H9 (cell line): ENCODE measurements at regions not wholly inside any gene's neighbourhood (a gene's known extent, or its start where the extent isn't known, plus 50 kb on each side); places are given as distances from the start of the nearest gene placed in this dataset.

Experiments used
- DNase-seq: peaks from one replicate; pipeline ENCODE4 v3.0.0-alpha.2; 2017
- H2AFZ ChIP-seq: one replicate; pipeline ENCODE4 v1.6.1; 2013; ENCODE audit warnings: mild to moderate bottlenecking, low read length, control low read depth, moderate library complexity
- H2AK5ac ChIP-seq: 2 replicates; pipeline ENCODE4 v1.6.1; 2013; ENCODE audit warnings: low read length, control low read depth, mixed read lengths; ENCODE audit not compliant: insufficient read length
- H2BK120ac ChIP-seq: one replicate; pipeline ENCODE4 v1.6.1; 2013; ENCODE audit warnings: low read depth, mild to moderate bottlenecking, low read length, control low read depth, inconsistent platforms; ENCODE audit not compliant: poor library complexity, severe bottlenecking
- H2BK12ac ChIP-seq: 2 replicates; pipeline ENCODE4 v1.6.1; 2013; ENCODE audit warnings: low read length, control low read depth, mixed read lengths, low read depth; ENCODE audit not compliant: insufficient read length
- H2BK15ac ChIP-seq: 2 replicates; pipeline ENCODE4 v1.6.1; 2013; ENCODE audit warnings: low read depth, low read length, control low read depth
- H2BK20ac ChIP-seq: one replicate; pipeline ENCODE4 v1.6.1; 2013; ENCODE audit warnings: low read depth, mild to moderate bottlenecking, low read length, control low read depth, inconsistent platforms; ENCODE audit not compliant: poor library complexity, severe bottlenecking
- H2BK5ac ChIP-seq: 2 replicates; pipeline ENCODE4 v1.6.1; 2013; ENCODE audit warnings: low read length, control low read depth, mixed read lengths; ENCODE audit not compliant: insufficient read length
- H3K14ac ChIP-seq: 2 replicates; pipeline ENCODE4 v1.6.1; 2013; ENCODE audit warnings: low read length, control low read depth; ENCODE audit not compliant: insufficient read depth
- H3K18ac ChIP-seq: 2 replicates; pipeline ENCODE4 v1.6.1; 2013; ENCODE audit warnings: low read depth, mild to moderate bottlenecking, mixed read lengths, low read length, control low read depth; ENCODE audit not compliant: insufficient read length
- H3K23ac ChIP-seq: 2 replicates; pipeline ENCODE4 v1.6.1; 2013; ENCODE audit warnings: low read length, control low read depth, mixed read lengths, low read depth; ENCODE audit not compliant: insufficient read length
- H3K23me2 ChIP-seq: 2 replicates; pipeline ENCODE4 v1.6.1; 2013; ENCODE audit warnings: low read depth, mild to moderate bottlenecking, mixed read lengths, low read length, control low read depth; ENCODE audit not compliant: insufficient read length, poor library complexity, severe bottlenecking
- H3K27ac ChIP-seq: 2 replicates; pipeline ENCODE4 v1.5.1; 2013; ENCODE audit warnings: low read length, control low read depth, mixed read lengths, low read depth; ENCODE audit not compliant: insufficient read length
- H3K27me3 ChIP-seq: 2 replicates; pipeline ENCODE4 v1.6.1; 2013; ENCODE audit warnings: low read length, control low read depth, inconsistent platforms; ENCODE audit not compliant: insufficient read depth
- H3K4ac ChIP-seq: 2 replicates; pipeline ENCODE4 v1.6.1; 2013; ENCODE audit warnings: low read depth, mild to moderate bottlenecking, control low read depth, inconsistent platforms, low read length, moderate library complexity
- H3K4me1 ChIP-seq: 2 replicates; pipeline ENCODE4 v1.6.1; 2013; ENCODE audit warnings: low read length, control low read depth, inconsistent platforms; ENCODE audit not compliant: insufficient read depth
- H3K4me2 ChIP-seq: 2 replicates; pipeline ENCODE4 v1.6.1; 2013; ENCODE audit warnings: low read length, control low read depth, mixed read lengths; ENCODE audit not compliant: insufficient read length, insufficient read depth
- H3K56ac ChIP-seq: 2 replicates; pipeline ENCODE4 v1.6.1; 2013; ENCODE audit warnings: low read depth, mild to moderate bottlenecking, mixed read lengths, low read length, control low read depth; ENCODE audit not compliant: insufficient read length
- H3K79me1 ChIP-seq: 2 replicates; pipeline ENCODE4 v1.6.1; 2013; ENCODE audit warnings: low read depth, mild to moderate bottlenecking, moderate library complexity, low read length, control low read depth, inconsistent platforms; ENCODE audit not compliant: insufficient read depth, poor library complexity, severe bottlenecking
- H3K79me2 ChIP-seq: 2 replicates; pipeline ENCODE4 v1.6.1; 2013; ENCODE audit warnings: low read length, control low read depth, inconsistent platforms; ENCODE audit not compliant: insufficient read depth
- H3K9ac ChIP-seq: 2 replicates; pipeline ENCODE4 v1.6.1; 2013; ENCODE audit warnings: low read length, control low read depth, mixed read lengths; ENCODE audit not compliant: insufficient read length; ENCODE audit errors: extremely low read depth
- H3K9me3 ChIP-seq: one replicate; pipeline ENCODE4 v1.6.1; 2013; ENCODE audit warnings: low read depth, low read length, inconsistent platforms; ENCODE audit not compliant: control insufficient read depth
- H3T11ph ChIP-seq: one replicate; pipeline ENCODE4 v1.6.1; 2013; ENCODE audit warnings: mild to moderate bottlenecking, low read length, control low read depth, inconsistent platforms
- H4K20me1 ChIP-seq: one replicate; pipeline ENCODE4 v1.6.1; 2013; ENCODE audit not compliant: control insufficient read depth, insufficient read length, insufficient read depth
- H4K5ac ChIP-seq: 2 replicates; pipeline ENCODE4 v1.6.1; 2013; ENCODE audit warnings: low read depth, mild to moderate bottlenecking, mixed read lengths, low read length, control low read depth; ENCODE audit not compliant: insufficient read length
- H4K8ac ChIP-seq: replicated peaks from 2 replicates; pipeline ENCODE4 v1.6.1; 2013; ENCODE audit warnings: low read length, control low read depth, mixed read lengths, low read depth; ENCODE audit not compliant: insufficient read length
- H4K91ac ChIP-seq: 2 replicates; pipeline ENCODE4 v1.6.1; 2013; ENCODE audit warnings: low read depth, mild to moderate bottlenecking, moderate library complexity, mixed read lengths, low read length, control low read depth; ENCODE audit not compliant: insufficient read length
- H3K27ac Mint-ChIP-seq, 3 experiments: 2 replicates in 2 of 3; 3 replicates in 1 of 3; pipeline ENCODE4 v1.8.0; 2020 to 2021; ENCODE audit warnings: mixed read lengths in 3 of 3, mild to moderate bottlenecking in 1 of 3, moderate library complexity in 1 of 3
- H3K27me3 Mint-ChIP-seq: 2 replicates; pipeline ENCODE4 v1.8.0; 2021; ENCODE audit warnings: low read depth, mild to moderate bottlenecking, moderate library complexity, mixed read lengths
- H3K36me3 Mint-ChIP-seq, 3 experiments: 2 replicates in 2 of 3; 3 replicates in 1 of 3; pipeline ENCODE4 v1.8.0; 2020 to 2021; ENCODE audit warnings: low read depth in 3 of 3, mixed read lengths in 3 of 3; ENCODE audit not compliant: insufficient read depth in 1 of 3
- H3K4me1 Mint-ChIP-seq, 2 experiments: 2 replicates each; pipeline ENCODE4 v1.8.0; 2020; ENCODE audit warnings: mixed read lengths in 2 of 2
- H3K4me3 Mint-ChIP-seq, 2 experiments: 2 replicates in 1 of 2; 3 replicates in 1 of 2; pipeline ENCODE4 v1.8.0; 2020 to 2021; ENCODE audit warnings: mild to moderate bottlenecking in 2 of 2, mixed read lengths in 2 of 2, moderate library complexity in 1 of 2
- H3K9me3 Mint-ChIP-seq, 2 experiments: 2 replicates in 1 of 2; 3 replicates in 1 of 2; pipeline ENCODE4 v1.8.0; 2020; ENCODE audit warnings: mild to moderate bottlenecking in 2 of 2, mixed read lengths in 2 of 2, moderate library complexity in 1 of 2
- WGBS: extraction: QIAGEN DNeasy Blood & Tissue Kit; methylation state at CpG from one replicate; pipeline ENCODE4 v1.1.7; 2013; ENCODE audit warnings: missing lambda C conversion rate, low lambda C conversion rate, mixed read lengths; ENCODE audit not compliant: insufficient read length; ENCODE audit errors: extremely low coverage; 5-methylcytosine and 5-hydroxymethylcytosine counted together
- TF ChIP-seq, protein P1 (sequence below): fragments of 200-600 bp; sonication (generic); conservative IDR thresholded peaks from 3 replicates; pipeline ENCODE4 v1.8.0; 2021; ENCODE audit warnings: antibody characterized with exemption, mild to moderate bottlenecking

- no peaks in the 10 kb centered on the region for H3K9me3 ChIP-seq
- H3K9ac ChIP-seq: no peak overlapping the region
- H3K23me2 ChIP-seq: no peaks in the 10 kb centered on the region
- H2BK20ac ChIP-seq: no peak overlapping the region
- H3K56ac ChIP-seq: no peak overlapping the region
- H4K5ac ChIP-seq: no peak overlapping the region
- no peak overlapping the region for H4K91ac ChIP-seq
- peaks cover 3 to 23% (median 5%) of the 10 kb centered on the region in 3 experiments; a peak in 6 of 7 replicates for H3K36me3 Mint-ChIP-seq
- no peak overlapping the region for H3K4ac ChIP-seq
- no peaks in the 10 kb centered on the region for H4K20me1 ChIP-seq
- no peaks in the 10 kb centered on the region for H3K79me1 ChIP-seq
- no peak overlapping the region for H3K4me2 ChIP-seq
- no peak overlapping the region for H2AK5ac ChIP-seq
- no peak overlapping the region for H2BK12ac ChIP-seq
- no peak overlapping the region for H3T11ph ChIP-seq
- peaks cover 3% of the 10 kb centered on the region; the same call in 1 of the 2 replicates for H3K4me1 ChIP-seq
- no peak overlapping the region for H2BK15ac ChIP-seq
- TF ChIP-seq, protein P1, sequence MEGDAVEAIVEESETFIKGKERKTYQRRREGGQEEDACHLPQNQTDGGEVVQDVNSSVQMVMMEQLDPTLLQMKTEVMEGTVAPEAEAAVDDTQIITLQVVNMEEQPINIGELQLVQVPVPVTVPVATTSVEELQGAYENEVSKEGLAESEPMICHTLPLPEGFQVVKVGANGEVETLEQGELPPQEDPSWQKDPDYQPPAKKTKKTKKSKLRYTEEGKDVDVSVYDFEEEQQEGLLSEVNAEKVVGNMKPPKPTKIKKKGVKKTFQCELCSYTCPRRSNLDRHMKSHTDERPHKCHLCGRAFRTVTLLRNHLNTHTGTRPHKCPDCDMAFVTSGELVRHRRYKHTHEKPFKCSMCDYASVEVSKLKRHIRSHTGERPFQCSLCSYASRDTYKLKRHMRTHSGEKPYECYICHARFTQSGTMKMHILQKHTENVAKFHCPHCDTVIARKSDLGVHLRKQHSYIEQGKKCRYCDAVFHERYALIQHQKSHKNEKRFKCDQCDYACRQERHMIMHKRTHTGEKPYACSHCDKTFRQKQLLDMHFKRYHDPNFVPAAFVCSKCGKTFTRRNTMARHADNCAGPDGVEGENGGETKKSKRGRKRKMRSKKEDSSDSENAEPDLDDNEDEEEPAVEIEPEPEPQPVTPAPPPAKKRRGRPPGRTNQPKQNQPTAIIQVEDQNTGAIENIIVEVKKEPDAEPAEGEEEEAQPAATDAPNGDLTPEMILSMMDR: no peak
- no peak overlapping the region for H3K14ac ChIP-seq
- H3K9me3 Mint-ChIP-seq: peaks cover 0 to 6% of the 10 kb centered on the region in 2 experiments; a peak in 3 of 5 replicates
- no peak overlapping the region for H2BK120ac ChIP-seq
- H3K27ac ChIP-seq: no peak overlapping the region
- H3K27me3 Mint-ChIP-seq: no peaks in the 10 kb centered on the region
- no peak overlapping the region for H2AFZ ChIP-seq
- WGBS: no CpG with 5 or more reads among the region's 2 CpGs
- H3K79me2 ChIP-seq: no peaks in the 10 kb centered on the region
- H3K4me1 Mint-ChIP-seq: peaks cover 6 to 10% of the 10 kb centered on the region in 2 experiments
- H3K27me3 ChIP-seq: no peaks in the 10 kb centered on the region
- no peak for DNase-seq
- no peak overlapping the region for H3K4me3 Mint-ChIP-seq
- H4K8ac ChIP-seq: no peak overlapping the region
- H3K27ac Mint-ChIP-seq: no peak overlapping the region; a peak in 1 of 7 replicates
- no peak overlapping the region for H3K23ac ChIP-seq
- H3K18ac ChIP-seq: no peak overlapping the region
- H2BK5ac ChIP-seq: no peak overlapping the region
Measured at GRCh38 chr4:128665514-128665913, 144.0 kb upstream of the JADE1 start.
